HEK293 (cell line): ENCODE measurements at regions not wholly inside any gene's neighbourhood (a gene's known extent, or its start where the extent isn't known, plus 50 kb on each side); places are given as distances from the start of the nearest gene placed in this dataset.

ENCODE experiments used
- RBAK ChIP-seq: fragments of 450-650 bp; formaldehyde crosslinking; IDR thresholded peaks from 2 replicates; pipeline ENCODE4 v1.5.1; 2016; ENCODE audit warnings: missing biosample characterization, missing genetic modification characterization
- YY1 ChIP-seq: fragments of 450-650 bp; formaldehyde crosslinking; IDR thresholded peaks from 2 replicates; pipeline ENCODE4 v1.5.1; 2018; ENCODE audit warnings: missing biosample characterization, missing genetic modification characterization
- ZNF133 ChIP-seq: fragments of 450-650 bp; formaldehyde crosslinking; IDR thresholded peaks from 2 replicates; pipeline ENCODE4 v1.5.1; 2016; ENCODE audit warnings: missing biosample characterization, missing genetic modification characterization
- ZNF274 ChIP-seq, 2 experiments: fragments of 200-500 bp in 1 of 2; fragments of 450-650 bp in 1 of 2; sonication (Bioruptor generic) in 1 of 2; formaldehyde crosslinking in 1 of 2; IDR thresholded peaks; 2 replicates each; pipeline versions ENCODE4 v1.5.1 to v1.6.1; 2014 to 2016; ENCODE audit warnings: borderline replicate concordance in 1 of 2, inconsistent platforms in 1 of 2, low read length in 1 of 2, missing biosample characterization in 1 of 2, missing genetic modification characterization in 1 of 2
- ZNF660 ChIP-seq: fragments of 450-650 bp; IDR thresholded peaks from 2 replicates; pipeline ENCODE4 v1.5.1; 2018; ENCODE audit warnings: missing biosample characterization, mild to moderate bottlenecking, missing genetic modification characterization
- TF ChIP-seq, protein P1 (sequence below): fragments of 450-650 bp; formaldehyde crosslinking; IDR thresholded peaks from 2 replicates; pipeline ENCODE4 v1.5.1; 2016; ENCODE audit warnings: missing biosample characterization, missing genetic modification characterization

DNA sequence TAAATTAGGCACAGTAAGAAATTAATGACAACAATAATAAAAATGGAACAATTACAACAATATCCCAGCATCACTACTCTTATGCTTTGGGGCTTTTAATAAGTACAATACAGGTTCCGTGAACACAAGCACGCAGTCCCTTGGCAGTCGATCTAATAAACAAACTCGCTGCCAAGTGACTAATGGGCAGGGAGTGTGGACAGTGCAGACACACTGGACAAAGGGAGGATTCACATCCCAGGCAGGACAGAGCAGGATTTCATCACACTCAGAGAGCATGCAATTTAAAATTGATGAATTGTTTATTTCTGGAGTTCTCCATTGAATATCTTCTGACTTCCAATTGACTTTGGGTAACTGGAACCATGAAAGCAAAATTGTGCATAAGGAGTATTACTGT is 524.1 kb upstream of the CFAP20DC start:
- no peak for TF ChIP-seq ZNF133 (tag by site-specific recombination)
- TF ChIP-seq ZNF274 (IDR thresholded peaks at IDR 0.05; ENCODE audit: low read length): no peak
- TF ChIP-seq ZNF274 (tag by site-specific recombination; IDR thresholded peaks at IDR 0.05; ENCODE audit: borderline replicate concordance): no peak
- TF ChIP-seq RBAK (tag by site-specific recombination): no peak
- TF ChIP-seq, protein P1, sequence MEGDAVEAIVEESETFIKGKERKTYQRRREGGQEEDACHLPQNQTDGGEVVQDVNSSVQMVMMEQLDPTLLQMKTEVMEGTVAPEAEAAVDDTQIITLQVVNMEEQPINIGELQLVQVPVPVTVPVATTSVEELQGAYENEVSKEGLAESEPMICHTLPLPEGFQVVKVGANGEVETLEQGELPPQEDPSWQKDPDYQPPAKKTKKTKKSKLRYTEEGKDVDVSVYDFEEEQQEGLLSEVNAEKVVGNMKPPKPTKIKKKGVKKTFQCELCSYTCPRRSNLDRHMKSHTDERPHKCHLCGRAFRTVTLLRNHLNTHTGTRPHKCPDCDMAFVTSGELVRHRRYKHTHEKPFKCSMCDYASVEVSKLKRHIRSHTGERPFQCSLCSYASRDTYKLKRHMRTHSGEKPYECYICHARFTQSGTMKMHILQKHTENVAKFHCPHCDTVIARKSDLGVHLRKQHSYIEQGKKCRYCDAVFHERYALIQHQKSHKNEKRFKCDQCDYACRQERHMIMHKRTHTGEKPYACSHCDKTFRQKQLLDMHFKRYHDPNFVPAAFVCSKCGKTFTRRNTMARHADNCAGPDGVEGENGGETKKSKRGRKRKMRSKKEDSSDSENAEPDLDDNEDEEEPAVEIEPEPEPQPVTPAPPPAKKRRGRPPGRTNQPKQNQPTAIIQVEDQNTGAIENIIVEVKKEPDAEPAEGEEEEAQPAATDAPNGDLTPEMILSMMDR (tag by site-specific recombination): no peak
- no peak for TF ChIP-seq YY1 (tag by site-specific recombination)
- no peak for TF ChIP-seq ZNF660 (tag by site-specific recombination)
